GM12878 (cell line): ENCODE measurements at regions not wholly inside any gene's neighbourhood (a gene's known extent, or its start where the extent isn't known, plus 50 kb on each side); places are given as distances from the start of the nearest gene placed in this dataset.
"Not testable (repeated sequence)": the region's sequence is repeated elsewhere in the genome, so short reads cannot be mapped to it uniquely, and the experiment has no call there.

ENCODE experiments used
- ATAC-seq: fragments of 200-7000 bp; cut with Tn5 transposase; 3 replicates; pipeline ENCODE4 v1.9.1; 2020; ENCODE audit warnings: mild to moderate bottlenecking, moderate library complexity
- BruUV-seq: library from RNA; stranded (reverse); fragments of 400-500 nt; replicated peaks from 2 replicates; lab custom pipeline; 2021; lab: Mats Ljungman, UMichigan
- CTCF ChIA-PET: fragments of 300-600 bp; sonication (Branson Sonifier 250); formaldehyde crosslinking; extraction: SDS; loops from one replicate; lab custom pipeline; 2021; ENCODE audit warnings: inconsistent platforms; lab: Yijun Ruan, JAX
- POLR2A ChIA-PET: fragments of 350-600 bp; formaldehyde crosslinking; extraction: SDS; loops from one replicate; lab custom pipeline; 2021; ENCODE audit warnings: inconsistent platforms; lab: Charles Lee
- RAD21 ChIA-PET: fragments of 300-600 bp; sonication (Branson Sonifier 250); formaldehyde crosslinking; loops from one replicate; lab custom pipeline; 2023; ENCODE audit warnings: antibody characterized with exemption; ENCODE audit not compliant: unreplicated experiment; lab: Charles Lee
- SMC1A ChIA-PET: fragments of 300-600 bp; sonication (Branson Sonifier 250); formaldehyde crosslinking; loops from one replicate; lab custom pipeline; 2023; ENCODE audit not compliant: unreplicated experiment, uncharacterized antibody; lab: Charles Lee
- DNase-seq: peaks from one replicate; pipeline ENCODE4 v3.0.0-alpha.2; 2011; ENCODE audit warnings: low read depth, low spot score
- FAIRE-seq: peaks from 3 replicates; lab custom pipeline; 2011; peaks lifted over from hg19 to GRCh38; lab: Jason Lieb, UNC
- H2AFZ ChIP-seq: 2 replicates; pipeline ENCODE4 v1.6.0; 2011; ENCODE audit warnings: low read depth, low read length, control low read depth; ENCODE audit not compliant: control insufficient read depth
- H3K27ac ChIP-seq: 2 replicates; pipeline ENCODE4 v1.5.1; 2011; ENCODE audit warnings: control low read depth; ENCODE audit not compliant: control insufficient read depth, insufficient read depth
- H3K27me3 ChIP-seq, 2 experiments: replicated peaks in 1 of 2; 2 replicates each; pipeline versions ENCODE4 v1.6.0 to v1.6.1; 2011; ENCODE audit warnings: low read length in 1 of 2; ENCODE audit not compliant: control insufficient read depth in 2 of 2, insufficient read depth in 2 of 2
- H3K36me3 ChIP-seq, 2 experiments: 2 replicates each; pipeline ENCODE4 v1.5.1; 2011; ENCODE audit warnings: low read length in 1 of 2; ENCODE audit not compliant: control insufficient read depth in 2 of 2, insufficient read depth in 2 of 2
- H3K4me1 ChIP-seq: 2 replicates; pipeline ENCODE4 v1.6.1; 2011; ENCODE audit warnings: mild to moderate bottlenecking, low read length, moderate library complexity, mixed read lengths; ENCODE audit not compliant: control insufficient read depth, insufficient read depth
- H3K4me2 ChIP-seq: 2 replicates; pipeline ENCODE4 v1.6.0; 2011; ENCODE audit warnings: control low read depth; ENCODE audit not compliant: control insufficient read depth, insufficient read depth
- H3K4me3 ChIP-seq: fragments of 200-600 bp; sonication (generic); 2 replicates; pipeline ENCODE4 v1.5.1; 2016
- H3K79me2 ChIP-seq: 2 replicates; pipeline ENCODE4 v1.6.0; 2011; ENCODE audit warnings: low read length; ENCODE audit not compliant: control insufficient read depth, insufficient read depth
- H3K9ac ChIP-seq: 2 replicates; pipeline ENCODE4 v1.8.0; 2011; ENCODE audit warnings: low read length, control low read depth, mixed read lengths; ENCODE audit not compliant: control insufficient read depth, insufficient read depth
- H3K9me3 ChIP-seq: replicated peaks from 3 replicates; pipeline ENCODE4 v1.5.1; 2011; ENCODE audit warnings: mild to moderate bottlenecking, low read length; ENCODE audit not compliant: control insufficient read depth, insufficient read depth
- H4K20me1 ChIP-seq: 2 replicates; pipeline ENCODE4 v1.6.0; 2011; ENCODE audit not compliant: control insufficient read depth, insufficient read depth
- BMI1 ChIP-seq: fragments of 450-650 bp; IDR thresholded peaks from 2 replicates; pipeline ENCODE4 v1.6.1; 2016; ENCODE audit warnings: mild to moderate bottlenecking, moderate library complexity, borderline replicate concordance
- CREB1 ChIP-seq: IDR thresholded peaks from 2 replicates; pipeline ENCODE4 v1.6.1; 2012; ENCODE audit warnings: low read depth, mild to moderate bottlenecking, inconsistent platforms
- ESRRA ChIP-seq: IDR thresholded peaks from 2 replicates; pipeline ENCODE4 v1.6.1; 2012; ENCODE audit warnings: mild to moderate bottlenecking, low read length, improper control_type of control experiment
- NFIC ChIP-seq: IDR thresholded peaks from 2 replicates; pipeline ENCODE4 v1.6.1; 2012; ENCODE audit warnings: low read depth, mild to moderate bottlenecking, inconsistent platforms, low read length, moderate library complexity
- SIN3A ChIP-seq: IDR thresholded peaks from 2 replicates; pipeline ENCODE4 v1.6.1; 2012; ENCODE audit warnings: low read depth, low read length, improper control_type of control experiment
- SMAD5 ChIP-seq: IDR thresholded peaks from 2 replicates; pipeline ENCODE4 v1.6.1; 2016; ENCODE audit warnings: antibody characterized with exemption, low read depth
- TCF12 ChIP-seq: IDR thresholded peaks from 2 replicates; pipeline ENCODE4 v1.6.1; 2011; ENCODE audit warnings: low read depth, mild to moderate bottlenecking, low read length
- ZNF687 ChIP-seq: fragments of 450-650 bp; IDR thresholded peaks from 2 replicates; pipeline ENCODE4 v1.6.1; 2017; ENCODE audit warnings: mild to moderate bottlenecking, moderate library complexity
- WGBS: methylation state at CpG from one replicate; pipeline ENCODE4 v1.1.6; 2016; ENCODE audit warnings: low lambda C conversion rate; ENCODE audit not compliant: insufficient replicate concordance, insufficient coverage; ENCODE audit errors: missing lambda C conversion rate; 5-methylcytosine and 5-hydroxymethylcytosine counted together
- in situ Hi-C: fragments of 300-500 bp; cut with MboI; formaldehyde crosslinking; loops from 9 replicates; pipeline ENCODE4 v1.14.3; 2018; ENCODE audit warnings: mixed read lengths
- intact Hi-C: fragments of 100-400 bp; cut with micrococcal nuclease; formaldehyde crosslinking; loops from one replicate; pipeline ENCODE4 v1.14.2; 2022; ENCODE audit not compliant: unreplicated experiment
- TF ChIP-seq, protein P1 (sequence below): fragments of 450-650 bp; formaldehyde crosslinking; IDR thresholded peaks from 2 replicates; pipeline ENCODE4 v1.5.0; 2022; ENCODE audit warnings: mild to moderate bottlenecking, missing genetic modification characterization

DNA sequence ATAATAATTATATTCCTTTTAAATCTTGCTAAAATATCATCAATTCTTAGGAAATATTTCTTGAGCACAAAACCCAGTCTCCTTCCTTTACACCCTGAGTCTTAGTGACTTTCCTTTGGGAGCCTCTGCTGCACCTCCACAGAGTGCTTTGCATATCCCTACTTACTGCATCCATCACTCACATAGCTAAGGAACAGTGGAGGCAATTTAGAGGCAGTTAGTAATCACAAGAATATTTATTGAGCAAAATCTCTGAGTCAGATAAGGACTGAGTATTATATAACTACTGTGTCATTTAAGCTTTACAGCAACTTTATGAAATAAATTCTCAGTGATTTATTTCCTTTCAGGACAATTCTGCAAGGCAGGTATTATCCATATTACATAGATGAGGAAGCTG is 327.7 kb downstream of the TMX3 start:
- no peaks in the 10 kb centered on the region for H4K20me1 ChIP-seq
- H2AFZ ChIP-seq = no peak overlapping the region
- no peak overlapping the region for H3K4me3 ChIP-seq
- H3K4me1 ChIP-seq = no peaks in the 10 kb centered on the region
- no TSS peak for BruUV-seq
- in situ Hi-C loops = no loop called here
- no peak overlapping the region for H3K27ac ChIP-seq
- ChIA-PET CTCF (no interaction called here), RAD21 (no interaction called here), POLR2A (no interaction called here), SMC1A (no interaction called here)
- no peaks in the 10 kb centered on the region for H3K36me3 ChIP-seq
- no peaks in the 10 kb centered on the region for H3K9me3 ChIP-seq
- intact Hi-C loops = no loop called here
- H3K9ac ChIP-seq = no peak overlapping the region
- no peak for ATAC-seq
- H3K27me3 ChIP-seq = no peaks in the 10 kb centered on the region
- no peaks in the 10 kb centered on the region for H3K79me2 ChIP-seq
- no peak for DNase-seq
- no peak for TF ChIP-seq CREB1
- no peak for TF ChIP-seq NFIC
- no peak for TF ChIP-seq TCF12
- no peak for TF ChIP-seq BMI1
- no peak for TF ChIP-seq ESRRA
- no peak for TF ChIP-seq SIN3A
- no peak for TF ChIP-seq ZNF687
- TF ChIP-seq, protein P1, sequence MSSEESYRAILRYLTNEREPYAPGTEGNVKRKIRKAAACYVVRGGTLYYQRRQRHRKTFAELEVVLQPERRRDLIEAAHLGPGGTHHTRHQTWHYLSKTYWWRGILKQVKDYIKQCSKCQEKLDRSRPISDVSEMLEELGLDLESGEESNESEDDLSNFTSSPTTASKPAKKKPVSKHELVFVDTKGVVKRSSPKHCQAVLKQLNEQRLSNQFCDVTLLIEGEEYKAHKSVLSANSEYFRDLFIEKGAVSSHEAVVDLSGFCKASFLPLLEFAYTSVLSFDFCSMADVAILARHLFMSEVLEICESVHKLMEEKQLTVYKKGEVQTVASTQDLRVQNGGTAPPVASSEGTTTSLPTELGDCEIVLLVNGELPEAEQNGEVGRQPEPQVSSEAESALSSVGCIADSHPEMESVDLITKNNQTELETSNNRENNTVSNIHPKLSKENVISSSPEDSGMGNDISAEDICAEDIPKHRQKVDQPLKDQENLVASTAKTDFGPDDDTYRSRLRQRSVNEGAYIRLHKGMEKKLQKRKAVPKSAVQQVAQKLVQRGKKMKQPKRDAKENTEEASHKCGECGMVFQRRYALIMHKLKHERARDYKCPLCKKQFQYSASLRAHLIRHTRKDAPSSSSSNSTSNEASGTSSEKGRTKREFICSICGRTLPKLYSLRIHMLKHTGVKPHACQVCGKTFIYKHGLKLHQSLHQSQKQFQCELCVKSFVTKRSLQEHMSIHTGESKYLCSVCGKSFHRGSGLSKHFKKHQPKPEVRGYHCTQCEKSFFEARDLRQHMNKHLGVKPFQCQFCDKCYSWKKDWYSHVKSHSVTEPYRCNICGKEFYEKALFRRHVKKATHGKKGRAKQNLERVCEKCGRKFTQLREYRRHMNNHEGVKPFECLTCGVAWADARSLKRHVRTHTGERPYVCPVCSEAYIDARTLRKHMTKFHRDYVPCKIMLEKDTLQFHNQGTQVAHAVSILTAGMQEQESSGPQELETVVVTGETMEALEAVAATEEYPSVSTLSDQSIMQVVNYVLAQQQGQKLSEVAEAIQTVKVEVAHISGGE (CRISPR knock-in tag) = no peak
- TF ChIP-seq SMAD5 = no peak
- FAIRE-seq = no peak
- no peak overlapping the region for H3K4me2 ChIP-seq

DNA sequence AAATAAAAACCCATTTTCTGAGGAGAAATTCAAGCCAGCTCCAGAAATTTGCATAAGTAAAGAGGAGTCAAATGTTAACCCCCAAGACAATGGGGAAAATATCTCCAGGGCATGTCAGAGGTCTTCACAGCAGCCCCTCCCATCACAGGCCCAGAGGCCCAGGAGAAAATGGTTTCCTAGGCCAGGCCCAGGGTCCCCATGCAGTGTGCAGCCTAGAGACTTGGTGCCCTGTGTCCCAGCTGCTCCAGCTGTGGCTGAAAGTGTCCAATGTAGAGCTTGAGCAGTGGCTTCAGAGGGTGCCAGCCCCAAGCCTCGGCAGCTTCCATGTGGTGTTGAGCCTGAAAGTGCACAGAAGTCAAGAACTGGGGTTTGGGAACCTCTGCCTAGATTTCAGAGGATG is 330.9 kb downstream of the TMX3 start:
- BruUV-seq, H3K27ac ChIP-seq, H3K79me2 ChIP-seq, H3K9me3 ChIP-seq, H3K4me1 ChIP-seq, H3K4me2 ChIP-seq, DNase-seq, SMC1A ChIA-PET, H4K20me1 ChIP-seq, H2AFZ ChIP-seq, ATAC-seq, H3K36me3 ChIP-seq, in situ Hi-C loops, intact Hi-C loops, CTCF ChIA-PET, H3K9ac ChIP-seq, RAD21 ChIA-PET, H3K27me3 ChIP-seq, FAIRE-seq, H3K4me3 ChIP-seq, POLR2A ChIA-PET: not testable (repeated sequence)
- 0% methylated on average over 1 of the region's 1 CpG for WGBS
